GM12892 (cell line): ENCODE measurements at regions not wholly inside any gene's neighbourhood (a gene's known extent, or its start where the extent isn't known, plus 50 kb on each side); places are given as distances from the start of the nearest gene placed in this dataset.

Experiments
- POLR2A ChIP-seq: IDR thresholded peaks from 2 replicates; pipeline ENCODE4 v1.6.1; 2011; ENCODE audit warnings: low read depth, low read length, control low read depth
- POLR2AphosphoS5 ChIP-seq: IDR thresholded peaks from 2 replicates; pipeline ENCODE4 v1.6.1; 2011; ENCODE audit warnings: low read depth, low read length, control low read depth
- TAF1 ChIP-seq: IDR thresholded peaks from 2 replicates; pipeline ENCODE4 v1.6.1; 2011; ENCODE audit warnings: low read depth, mild to moderate bottlenecking, control low read depth, low read length, borderline replicate concordance

GRCh38 chr2:129181433-129181832 is 798.0 kb upstream of the RAB6C start:
- TF ChIP-seq POLR2A (no peak), POLR2AphosphoS5 (no peak), TAF1 (no peak)
